Upper lobe of right lung (tissue), 1 donor: ENCODE measurements at regions not wholly inside any gene's neighbourhood (a gene's known extent, or its start where the extent isn't known, plus 50 kb on each side); places are given as distances from the start of the nearest gene placed in this dataset.
"Not testable (repeated sequence)": the region's sequence is repeated elsewhere in the genome, so short reads cannot be mapped to it uniquely, and the experiment has no call there.

Source experiments
- ATAC-seq: fragments of 200-7000 bp; cut with Tn5 transposase; one replicate; pipeline ENCODE4 v1.9.1; 2020; ENCODE audit warnings: mild to moderate bottlenecking, moderate library complexity
- DNase-seq: peaks from one replicate; pipeline ENCODE4 v3.0.0-alpha.2; 2020
- H3K27ac ChIP-seq: fragments of 200-600 bp; one replicate; pipeline ENCODE4 v1.8.0; 2022
- H3K27me3 ChIP-seq: fragments of 200-600 bp; one replicate; pipeline ENCODE4 v1.8.0; 2022; ENCODE audit warnings: mild to moderate bottlenecking
- H3K36me3 ChIP-seq: fragments of 200-600 bp; one replicate; pipeline ENCODE4 v1.8.0; 2022
- H3K4me1 ChIP-seq: fragments of 200-600 bp; one replicate; pipeline ENCODE4 v1.8.0; 2022
- H3K4me3 ChIP-seq: fragments of 200-600 bp; one replicate; pipeline ENCODE4 v1.8.0; 2022; ENCODE audit warnings: mild to moderate bottlenecking
- H3K9me3 ChIP-seq: fragments of 200-600 bp; one replicate; pipeline ENCODE4 v1.8.0; 2022
- CTCF ChIP-seq: fragments of 200-600 bp; IDR thresholded peaks from one replicate; pipeline ENCODE4 v1.8.0; 2022; ENCODE audit warnings: antibody characterized with exemption
- intact Hi-C: fragments of 100-400 bp; cut with DNase I; formaldehyde crosslinking; loops from one replicate; pipeline ENCODE4 v1.11.0; 2022
- donor health status: DM: no; HTN: yes; CAD: no; lungs with severe emphysema.

GRCh38 chr20:1800777-1801176, 94.4 kb upstream of the SIRPA start:
- no peaks in the 10 kb centered on the region for H3K36me3 ChIP-seq
- no peak overlapping the region for H3K4me3 ChIP-seq
- H3K27ac ChIP-seq = no peak overlapping the region
- DNase-seq (no peak), ATAC-seq (no peak)
- H3K4me1 ChIP-seq = peaks cover 23% of the 10 kb centered on the region
- peak; percentile 32 for TF ChIP-seq CTCF
- intact Hi-C loops = no loop called here
- H3K27me3 ChIP-seq = peaks cover 19% of the 10 kb centered on the region
- H3K9me3 ChIP-seq = no peaks in the 10 kb centered on the region

GRCh38 chr20:1800180-1800579, 95.0 kb upstream of the SIRPA start:
- Histone ChIP-seq H3K4me1 (peaks cover 23% of the 10 kb centered on the region), H3K9me3 (no peaks in the 10 kb centered on the region), H3K27ac (no peak overlapping the region), H3K27me3 (peaks cover 19% of the 10 kb centered on the region), H3K36me3 (no peaks in the 10 kb centered on the region), H3K4me3 (no peak overlapping the region)
- no peak for DNase-seq
- TF ChIP-seq CTCF = no peak
- intact Hi-C loops = no loop called here
- no peak for ATAC-seq

GRCh38 chr20:1799746-1800145, 95.5 kb upstream of the SIRPA start:
- H3K9me3 ChIP-seq, H3K36me3 ChIP-seq, H3K4me3 ChIP-seq, DNase-seq, intact Hi-C loops, ATAC-seq, H3K27ac ChIP-seq: not testable (repeated sequence)
- peaks cover 19% of the 10 kb centered on the region for H3K27me3 ChIP-seq
- peaks cover 23% of the 10 kb centered on the region for H3K4me1 ChIP-seq

- Histone ChIP-seq H3K27me3 (peaks cover 23% of the 10 kb centered on the region), H3K27ac (no peak overlapping the region), H3K9me3 (no peaks in the 10 kb centered on the region), H3K4me3 (no peak overlapping the region), H3K4me1 (peaks cover 20% of the 10 kb centered on the region), H3K36me3 (no peaks in the 10 kb centered on the region)
- intact Hi-C loops = no loop called here
- no peak for ATAC-seq
- no peak for DNase-seq
- TF ChIP-seq CTCF = no peak
Observed at GRCh38 chr20:1798982-1799381, 96.2 kb upstream of the SIRPA start.

GRCh38 chr20:1793821-1794220, 101.4 kb upstream of the SIRPA start:
- ATAC-seq (no peak), DNase-seq (no peak)
- Histone ChIP-seq H3K4me3 (no peak overlapping the region), H3K36me3 (no peaks in the 10 kb centered on the region), H3K27ac (no peak overlapping the region), H3K9me3 (no peaks in the 10 kb centered on the region), H3K27me3 (peaks cover 25% of the 10 kb centered on the region), H3K4me1 (no peaks in the 10 kb centered on the region)
- intact Hi-C loops = no loop called here
- TF ChIP-seq CTCF = no peak

- ATAC-seq = no peak
- peaks cover 31% of the 10 kb centered on the region for H3K27me3 ChIP-seq
- H3K4me1 ChIP-seq = no peaks in the 10 kb centered on the region
- H3K27ac ChIP-seq = no peak overlapping the region
- no peaks in the 10 kb centered on the region for H3K36me3 ChIP-seq
- no peak overlapping the region for H3K4me3 ChIP-seq
- no peak for DNase-seq
- H3K9me3 ChIP-seq = no peaks in the 10 kb centered on the region
- TF ChIP-seq CTCF = no peak
- intact Hi-C loops = no loop called here
Observed at GRCh38 chr20:1792274-1792673, 102.9 kb upstream of the SIRPA start.
